ENCODE measurements at regions not wholly inside any gene's neighbourhood (a gene's known extent, or its start where the extent isn't known, plus 50 kb on each side); places are given as distances from the start of the nearest gene placed in this dataset.
A peak's percentile ranks its signal among the peaks of the same experiment; 100 is the strongest.

- in situ Hi-C loops (cut with HindIII; ENCODE audit: low sequenced_read_pairs), result no loop called here
- DNase-seq (ENCODE audit: low read depth), result no peak
- no peak overlapping the region for H3K4me3 ChIP-seq (ENCODE audit: low read depth, low read length)
- TF ChIP-seq, protein P1, sequence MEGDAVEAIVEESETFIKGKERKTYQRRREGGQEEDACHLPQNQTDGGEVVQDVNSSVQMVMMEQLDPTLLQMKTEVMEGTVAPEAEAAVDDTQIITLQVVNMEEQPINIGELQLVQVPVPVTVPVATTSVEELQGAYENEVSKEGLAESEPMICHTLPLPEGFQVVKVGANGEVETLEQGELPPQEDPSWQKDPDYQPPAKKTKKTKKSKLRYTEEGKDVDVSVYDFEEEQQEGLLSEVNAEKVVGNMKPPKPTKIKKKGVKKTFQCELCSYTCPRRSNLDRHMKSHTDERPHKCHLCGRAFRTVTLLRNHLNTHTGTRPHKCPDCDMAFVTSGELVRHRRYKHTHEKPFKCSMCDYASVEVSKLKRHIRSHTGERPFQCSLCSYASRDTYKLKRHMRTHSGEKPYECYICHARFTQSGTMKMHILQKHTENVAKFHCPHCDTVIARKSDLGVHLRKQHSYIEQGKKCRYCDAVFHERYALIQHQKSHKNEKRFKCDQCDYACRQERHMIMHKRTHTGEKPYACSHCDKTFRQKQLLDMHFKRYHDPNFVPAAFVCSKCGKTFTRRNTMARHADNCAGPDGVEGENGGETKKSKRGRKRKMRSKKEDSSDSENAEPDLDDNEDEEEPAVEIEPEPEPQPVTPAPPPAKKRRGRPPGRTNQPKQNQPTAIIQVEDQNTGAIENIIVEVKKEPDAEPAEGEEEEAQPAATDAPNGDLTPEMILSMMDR (IDR thresholded peaks at IDR 0.05; ENCODE audit: low read depth, low read length, missing control alignments), result no peak
Observed at GRCh38 chr13:62847520-62847919, 1431.9 kb upstream of the PCDH20 start.

DNA sequence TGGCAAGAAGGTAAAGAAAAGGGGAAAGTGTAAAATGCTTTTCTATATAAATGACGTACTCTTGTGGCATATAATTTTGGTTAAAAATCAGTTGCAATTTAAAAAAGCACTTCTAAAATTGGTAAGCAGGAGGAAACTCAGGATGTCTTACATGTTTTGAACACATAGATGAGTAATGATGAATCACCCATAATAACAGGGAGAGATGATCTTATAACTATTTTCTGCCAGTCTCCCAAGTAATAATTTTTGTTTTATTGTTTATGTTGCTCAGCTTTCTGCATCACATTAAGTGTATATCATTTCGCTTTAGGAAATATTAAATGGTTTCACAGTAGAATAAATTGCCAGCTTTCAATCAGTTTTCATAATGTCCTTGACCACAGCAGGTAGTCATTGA lies 1430.7 kb upstream of the PCDH20 start:
- TF ChIP-seq, protein P1 (IDR thresholded peaks at IDR 0.05; ENCODE audit: low read depth, low read length, missing control alignments), result no peak
- in situ Hi-C loops (cut with HindIII; ENCODE audit: low sequenced_read_pairs), result no loop called here

GRCh38 chr13:62839338-62839737 lies 1423.7 kb upstream of the PCDH20 start:
- no peak overlapping the region for H3K4me3 ChIP-seq (ENCODE audit: low read depth, low read length)
- TF ChIP-seq, protein P1 (IDR thresholded peaks at IDR 0.05; ENCODE audit: low read depth, low read length, missing control alignments), result no peak
- in situ Hi-C loops (cut with HindIII; ENCODE audit: low sequenced_read_pairs), result no loop called here
- DNase-seq (ENCODE audit: low read depth), result no peak

More for the DNA sequence above, 1430.7 kb upstream of the PCDH20 start:
- no peak for DNase-seq (ENCODE audit: low read depth)
- no peak overlapping the region for H3K4me3 ChIP-seq (ENCODE audit: low read depth, low read length)

DNA sequence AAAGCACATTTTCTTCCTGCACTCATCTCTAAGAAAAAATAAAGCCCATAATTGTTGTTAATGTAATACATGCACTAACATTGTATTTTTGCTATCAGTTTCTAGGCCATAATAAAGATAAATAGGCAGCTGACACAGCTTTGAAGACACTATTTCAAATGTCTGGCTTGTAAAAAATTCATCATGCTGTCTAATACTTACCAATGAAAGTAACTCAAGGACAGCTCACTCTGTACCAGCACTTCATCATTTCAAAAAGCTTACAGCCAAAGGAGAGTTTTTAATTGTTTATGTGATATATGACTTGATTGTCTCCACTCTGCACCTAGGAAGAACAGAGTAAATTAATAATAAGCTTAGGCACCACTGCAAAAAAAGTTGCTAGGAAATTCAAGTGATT lies 1423.3 kb upstream of the PCDH20 start:
- TF ChIP-seq, protein P1 (IDR thresholded peaks at IDR 0.05; ENCODE audit: low read depth, low read length, missing control alignments), result no peak
- DNase-seq (ENCODE audit: low read depth), result no peak
- no peak overlapping the region for H3K4me3 ChIP-seq (ENCODE audit: low read depth, low read length)
- in situ Hi-C loops (cut with HindIII; ENCODE audit: low sequenced_read_pairs), result no loop called here

- TF ChIP-seq, protein P1 (IDR thresholded peaks at IDR 0.05; ENCODE audit: low read depth, low read length, missing control alignments), result no peak
- no peak overlapping the region for H3K4me3 ChIP-seq (ENCODE audit: low read depth, low read length)
- in situ Hi-C loops (cut with HindIII; ENCODE audit: low sequenced_read_pairs), result no loop called here
- DNase-seq (ENCODE audit: low read depth), result no peak
Observed at GRCh38 chr13:62837895-62838294, 1422.2 kb upstream of the PCDH20 start.

- DNase-seq (ENCODE audit: low read depth), result peak; percentile 72
- no peak overlapping the region for H3K4me3 ChIP-seq (ENCODE audit: low read depth, low read length)
- TF ChIP-seq, protein P1 (IDR thresholded peaks at IDR 0.05; ENCODE audit: low read depth, low read length, missing control alignments), result no peak
- in situ Hi-C loops (cut with HindIII; ENCODE audit: low sequenced_read_pairs), result no loop called here
Observed at GRCh38 chr13:62829486-62829885, 1413.8 kb upstream of the PCDH20 start.
